Activated naive CD4-positive, alpha-beta T cell treated with anti-CD3 and anti-CD28 coated beads, Interleukin-2, amount 10 ng/mL, durations not matched to agents 7 days and 5 days (primary cell): ENCODE measurements at regions not wholly inside any gene's neighbourhood (a gene's known extent, or its start where the extent isn't known, plus 50 kb on each side); places are given as distances from the start of the nearest gene placed in this dataset.

ENCODE experiments used
- CTCF ChIA-PET: fragments of 350-600 bp; sonication (Branson Sonifier 250); formaldehyde crosslinking; loops from one replicate; lab custom pipeline; 2021; ENCODE audit warnings: antibody characterized with exemption; lab: Charles Lee
- DNase-seq: peaks from one replicate; pipeline ENCODE4 v3.0.0-alpha.2; 2020
- H3K27ac Mint-ChIP-seq: one replicate; pipeline ENCODE4 v1.8.0; 2021; ENCODE audit warnings: mild to moderate bottlenecking, moderate library complexity, mixed read lengths
- H3K27me3 Mint-ChIP-seq: one replicate; pipeline ENCODE4 v1.8.0; 2021; ENCODE audit warnings: mild to moderate bottlenecking, mixed read lengths
- H3K36me3 Mint-ChIP-seq: one replicate; pipeline ENCODE4 v1.8.0; 2021; ENCODE audit warnings: mixed read lengths
- H3K4me1 Mint-ChIP-seq: one replicate; pipeline ENCODE4 v1.8.0; 2021; ENCODE audit warnings: mixed read lengths
- H3K4me3 Mint-ChIP-seq: one replicate; pipeline ENCODE4 v1.8.0; 2021; ENCODE audit warnings: mild to moderate bottlenecking, moderate library complexity, mixed read lengths
- H3K9me3 Mint-ChIP-seq: one replicate; pipeline ENCODE4 v1.8.0; 2021; ENCODE audit warnings: mixed read lengths

- Mint-ChIP-seq H3K4me3 (no peak overlapping the region), H3K27me3 (peaks cover 7% of the 10 kb centered on the region), H3K4me1 (no peaks in the 10 kb centered on the region), H3K36me3 (no peaks in the 10 kb centered on the region), H3K9me3 (peaks cover 6% of the 10 kb centered on the region), H3K27ac (no peak overlapping the region)
- DNase-seq, result no peak
- CTCF ChIA-PET, result no interaction called here
Measured at GRCh38 chr14:58863661-58864345, 226.0 kb downstream of the DACT1 start.

GRCh38 chr14:58864751-58865513, 227.2 kb downstream of the DACT1 start:
- Mint-ChIP-seq H3K4me3 (no peak overlapping the region), H3K4me1 (no peaks in the 10 kb centered on the region), H3K27me3 (peaks cover 7% of the 10 kb centered on the region), H3K9me3 (no peaks in the 10 kb centered on the region), H3K27ac (no peak overlapping the region), H3K36me3 (no peaks in the 10 kb centered on the region)
- no peak for DNase-seq
- CTCF ChIA-PET, result interaction anchor here (0.6 kb wide), 1 partner anchor 27 kb away, joined by 3 read pairs; no protein-coding TSS in a partner anchor

- Mint-ChIP-seq H3K4me3 (no peak overlapping the region), H3K9me3 (no peaks in the 10 kb centered on the region), H3K27ac (no peak overlapping the region), H3K36me3 (no peaks in the 10 kb centered on the region), H3K4me1 (no peaks in the 10 kb centered on the region), H3K27me3 (peaks cover 4% of the 10 kb centered on the region)
- DNase-seq, result no peak
- CTCF ChIA-PET, result no interaction called here
Measured at GRCh38 chr14:58865514-58866281, 227.9 kb downstream of the DACT1 start.

GRCh38 chr14:58866391-58866790, 228.6 kb downstream of the DACT1 start:
- Mint-ChIP-seq H3K4me1 (no peaks in the 10 kb centered on the region), H3K4me3 (no peak overlapping the region), H3K27me3 (peaks cover 4% of the 10 kb centered on the region), H3K9me3 (no peaks in the 10 kb centered on the region), H3K36me3 (no peaks in the 10 kb centered on the region), H3K27ac (no peak overlapping the region)
- DNase-seq, result no peak
- CTCF ChIA-PET, result no interaction called here

GRCh38 chr14:58870961-58871360, 233.2 kb downstream of the DACT1 start:
- Mint-ChIP-seq H3K27ac (no peak overlapping the region), H3K4me1 (no peaks in the 10 kb centered on the region), H3K9me3 (no peaks in the 10 kb centered on the region), H3K27me3 (no peaks in the 10 kb centered on the region), H3K4me3 (no peak overlapping the region), H3K36me3 (no peaks in the 10 kb centered on the region)
- CTCF ChIA-PET, result no interaction called here
- DNase-seq, result no peak

- no peak for DNase-seq
- no peaks in the 10 kb centered on the region for H3K36me3 Mint-ChIP-seq
- H3K9me3 Mint-ChIP-seq, result no peaks in the 10 kb centered on the region
- H3K27me3 Mint-ChIP-seq, result no peaks in the 10 kb centered on the region
- H3K27ac Mint-ChIP-seq, result no peak overlapping the region
- H3K4me1 Mint-ChIP-seq, result no peaks in the 10 kb centered on the region
- CTCF ChIA-PET, result no interaction called here
- H3K4me3 Mint-ChIP-seq, result no peak overlapping the region
Measured at GRCh38 chr14:58871573-58871972, 233.8 kb downstream of the DACT1 start.

- DNase-seq, result no peak
- H3K27me3 Mint-ChIP-seq, result no peaks in the 10 kb centered on the region
- H3K27ac Mint-ChIP-seq, result no peak overlapping the region
- no peak overlapping the region for H3K4me3 Mint-ChIP-seq
- no peaks in the 10 kb centered on the region for H3K36me3 Mint-ChIP-seq
- no peaks in the 10 kb centered on the region for H3K4me1 Mint-ChIP-seq
- H3K9me3 Mint-ChIP-seq, result no peaks in the 10 kb centered on the region
- CTCF ChIA-PET, result no interaction called here
Measured at GRCh38 chr14:58872061-58872460, 234.3 kb downstream of the DACT1 start.

GRCh38 chr14:58873228-58873953, 235.6 kb downstream of the DACT1 start:
- no peaks in the 10 kb centered on the region for H3K36me3 Mint-ChIP-seq
- H3K27ac Mint-ChIP-seq, result no peak overlapping the region
- CTCF ChIA-PET, result no interaction called here
- no peaks in the 10 kb centered on the region for H3K27me3 Mint-ChIP-seq
- DNase-seq, result no peak
- no peak overlapping the region for H3K4me3 Mint-ChIP-seq
- H3K4me1 Mint-ChIP-seq, result no peaks in the 10 kb centered on the region
- no peaks in the 10 kb centered on the region for H3K9me3 Mint-ChIP-seq

- H3K36me3 Mint-ChIP-seq, result no peaks in the 10 kb centered on the region
- H3K4me1 Mint-ChIP-seq, result no peaks in the 10 kb centered on the region
- no peaks in the 10 kb centered on the region for H3K27me3 Mint-ChIP-seq
- no peak overlapping the region for H3K27ac Mint-ChIP-seq
- no peaks in the 10 kb centered on the region for H3K9me3 Mint-ChIP-seq
- CTCF ChIA-PET, result no interaction called here
- no peak for DNase-seq
- H3K4me3 Mint-ChIP-seq, result no peak overlapping the region
Measured at GRCh38 chr14:58875613-58876012, 237.9 kb downstream of the DACT1 start.

- Mint-ChIP-seq H3K36me3 (no peaks in the 10 kb centered on the region), H3K27me3 (peaks cover 4% of the 10 kb centered on the region), H3K4me3 (no peak overlapping the region), H3K9me3 (no peaks in the 10 kb centered on the region), H3K27ac (no peak overlapping the region), H3K4me1 (no peaks in the 10 kb centered on the region)
- CTCF ChIA-PET, result no interaction called here
- DNase-seq, result no peak
Measured at GRCh38 chr14:58876608-58877007, 238.8 kb downstream of the DACT1 start.

- Mint-ChIP-seq H3K27me3 (peaks cover 4% of the 10 kb centered on the region), H3K36me3 (no peaks in the 10 kb centered on the region), H3K27ac (no peak overlapping the region), H3K4me1 (no peaks in the 10 kb centered on the region), H3K9me3 (no peaks in the 10 kb centered on the region), H3K4me3 (no peak overlapping the region)
- CTCF ChIA-PET, result no interaction called here
- no peak for DNase-seq
Measured at GRCh38 chr14:58878439-58879139, 240.8 kb downstream of the DACT1 start.

- Mint-ChIP-seq H3K4me3 (no peak overlapping the region), H3K27me3 (peaks cover 4% of the 10 kb centered on the region), H3K36me3 (no peaks in the 10 kb centered on the region), H3K4me1 (no peaks in the 10 kb centered on the region), H3K9me3 (no peaks in the 10 kb centered on the region), H3K27ac (no peak overlapping the region)
- CTCF ChIA-PET, result no interaction called here
- DNase-seq, result no peak
Measured at GRCh38 chr14:58881433-58881832, 243.7 kb downstream of the DACT1 start.

- CTCF ChIA-PET, result no interaction called here
- no peak overlapping the region for H3K4me3 Mint-ChIP-seq
- no peak for DNase-seq
Measured at GRCh38 chr14:58882577-58883018, 244.8 kb downstream of the DACT1 start.

More at GRCh38 chr14:58882577-58883018, 244.8 kb downstream of the DACT1 start:
- no peaks in the 10 kb centered on the region for H3K36me3 Mint-ChIP-seq
- H3K27ac Mint-ChIP-seq, result no peak overlapping the region
- H3K27me3 Mint-ChIP-seq, result peaks cover 4% of the 10 kb centered on the region
- no peaks in the 10 kb centered on the region for H3K9me3 Mint-ChIP-seq
- no peaks in the 10 kb centered on the region for H3K4me1 Mint-ChIP-seq
